ENCODE measurements at regions not wholly inside any gene's neighbourhood (a gene's known extent, or its start where the extent isn't known, plus 50 kb on each side); places are given as distances from the start of the nearest gene placed in this dataset.

- no peak for DNase-seq
Observed at GRCh38 chr7:16212610-16213009, 208.7 kb downstream of the CRPPA start.

GRCh38 chr7:16212032-16212431 is 209.3 kb downstream of the CRPPA start:
- DNase-seq, result no peak

- DNase-seq, result no peak
Observed at GRCh38 chr7:16211402-16211925, 209.9 kb downstream of the CRPPA start.

- no peak for DNase-seq
Observed at GRCh38 chr7:16210171-16210570, 211.2 kb downstream of the CRPPA start.

DNA sequence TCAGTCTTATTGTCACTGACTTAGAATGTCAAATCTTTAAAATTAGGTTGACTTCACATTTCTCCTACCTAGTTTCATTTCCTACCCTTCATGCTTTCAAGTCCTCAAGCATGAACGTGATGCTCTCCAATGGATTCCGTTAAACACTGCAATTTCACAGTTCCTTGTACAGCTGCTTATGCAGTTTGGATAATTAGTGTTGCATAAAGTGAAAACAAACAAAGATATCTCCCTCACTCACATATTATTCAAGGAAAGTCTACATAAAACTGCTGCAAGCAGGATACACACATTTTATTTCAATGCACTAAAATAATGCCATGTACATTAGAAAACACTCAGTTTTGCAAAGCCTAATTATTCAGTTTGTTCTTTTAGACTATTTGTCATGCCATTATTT is 214.0 kb downstream of the CRPPA start:
- DNase-seq, result no peak

- DNase-seq, result no peak
Observed at GRCh38 chr7:16205466-16205865, 215.9 kb downstream of the CRPPA start.

GRCh38 chr7:16204953-16205352 is 216.4 kb downstream of the CRPPA start:
- no peak for DNase-seq

DNA sequence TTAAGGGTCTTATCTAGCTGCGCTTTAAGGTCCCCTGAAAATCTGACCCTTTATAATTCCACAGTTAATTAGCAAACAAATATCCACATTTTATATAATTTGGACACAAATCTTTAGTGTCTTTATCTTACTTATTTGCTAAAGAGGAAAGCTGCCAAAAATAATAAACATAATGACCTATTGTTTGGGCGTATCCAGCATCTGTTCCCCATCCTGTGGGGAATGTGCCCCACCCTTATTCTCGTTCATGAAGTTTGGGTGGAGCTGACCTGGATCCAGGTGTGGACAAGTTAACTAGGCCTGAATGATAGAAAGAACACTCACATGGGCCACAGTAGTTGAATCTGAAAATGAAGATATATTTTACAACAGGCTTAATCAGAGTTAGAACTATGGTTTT is 218.3 kb downstream of the CRPPA start:
- DNase-seq, result no peak

DNA sequence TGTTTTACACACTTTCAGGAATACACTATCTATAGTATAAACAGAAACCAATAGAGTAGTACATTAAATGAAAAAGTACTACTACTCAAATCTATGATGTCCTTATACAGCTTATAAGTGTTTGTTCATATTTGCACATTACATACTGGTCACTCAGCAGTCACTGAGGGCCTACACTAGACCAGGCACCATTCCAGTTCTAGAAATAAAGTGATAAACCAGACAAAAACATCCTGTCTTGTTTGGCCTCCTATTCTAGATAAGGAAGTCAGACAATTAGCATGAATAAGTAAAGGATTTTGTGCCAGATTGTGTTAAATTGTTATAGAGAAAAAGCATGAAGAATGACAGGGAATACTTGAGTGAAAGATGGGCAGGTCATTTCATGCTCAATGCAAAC is 219.0 kb downstream of the CRPPA start:
- DNase-seq, result no peak

DNA sequence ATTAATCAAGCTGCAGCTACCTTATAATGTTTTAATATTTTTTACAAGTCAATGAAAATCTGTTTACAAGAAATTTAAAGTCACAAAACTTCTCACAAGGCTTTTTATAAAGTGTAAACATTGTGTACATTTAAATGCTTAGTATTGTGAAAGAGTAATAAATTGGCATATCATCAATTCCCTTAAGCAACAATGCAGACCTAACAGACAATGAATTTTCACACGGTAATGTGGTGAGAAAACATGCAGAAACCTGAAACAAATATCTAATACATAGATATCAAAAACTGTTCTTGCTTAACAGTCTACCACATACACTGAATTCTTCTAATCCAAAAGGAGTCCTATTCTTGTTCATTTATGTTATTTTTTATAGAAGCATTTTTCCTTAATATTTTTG is 220.7 kb downstream of the CRPPA start:
- DNase-seq, result no peak

DNA sequence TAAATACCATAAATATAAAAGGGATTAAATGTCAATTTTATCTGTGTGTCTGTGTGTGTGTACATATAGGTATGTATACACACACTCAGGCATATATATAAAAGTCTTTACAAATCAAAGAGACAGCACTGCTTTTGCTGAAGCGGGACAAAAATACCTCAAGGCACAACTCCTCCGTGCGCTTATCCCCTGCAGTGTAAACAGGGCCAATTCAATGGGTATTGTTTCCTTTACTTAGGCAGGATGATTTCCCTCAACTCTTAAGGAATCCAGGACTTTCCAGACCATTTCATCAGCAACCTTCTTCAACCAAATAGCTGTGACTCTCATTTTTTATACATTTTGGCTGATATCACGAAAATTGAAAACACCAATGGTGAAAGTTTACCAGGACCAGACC is 227.7 kb downstream of the CRPPA start:
- no peak for DNase-seq

- no peak for DNase-seq
Observed at GRCh38 chr7:16189026-16189715, 232.2 kb downstream of the CRPPA start.

DNA sequence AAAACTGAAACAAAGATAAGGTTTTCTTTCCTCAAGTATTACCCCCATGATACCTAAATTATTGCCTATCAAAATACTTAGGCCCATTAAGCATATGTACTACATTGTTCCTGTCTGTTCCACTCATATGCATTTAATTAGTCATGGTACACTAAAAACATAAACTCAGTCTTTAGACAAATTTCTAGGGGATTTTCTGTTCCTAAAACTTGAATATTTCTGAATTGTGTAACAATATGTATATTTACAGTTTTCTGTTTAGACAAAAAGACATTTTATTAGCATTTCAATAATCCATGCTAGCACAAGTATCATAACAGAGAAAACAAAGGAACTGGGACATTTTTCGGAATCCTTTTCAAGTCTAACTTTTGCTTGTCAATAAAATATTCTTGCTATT is 234.2 kb downstream of the CRPPA start:
- no peak for DNase-seq

- no peak for DNase-seq
Observed at GRCh38 chr7:16178585-16178984, 242.8 kb downstream of the CRPPA start.

DNA sequence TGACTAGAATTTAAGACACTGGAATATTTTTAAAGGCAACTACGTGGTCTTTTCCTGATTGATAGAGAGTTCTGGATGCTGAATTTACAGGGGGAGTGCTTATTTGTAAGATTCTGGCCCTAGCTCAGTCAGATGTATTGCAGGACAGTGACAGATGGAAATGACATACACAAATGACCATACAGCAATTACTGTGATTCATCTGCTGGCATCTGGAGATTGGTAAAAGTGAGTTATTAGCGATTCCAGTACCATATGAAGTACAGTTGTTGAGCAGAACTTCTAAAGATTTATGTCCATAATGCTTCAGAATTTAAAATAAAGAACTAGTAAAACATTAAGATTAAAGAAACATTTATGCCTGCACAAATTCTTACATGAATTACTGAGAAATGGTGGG is 243.2 kb downstream of the CRPPA start:
- no peak for DNase-seq

DNA sequence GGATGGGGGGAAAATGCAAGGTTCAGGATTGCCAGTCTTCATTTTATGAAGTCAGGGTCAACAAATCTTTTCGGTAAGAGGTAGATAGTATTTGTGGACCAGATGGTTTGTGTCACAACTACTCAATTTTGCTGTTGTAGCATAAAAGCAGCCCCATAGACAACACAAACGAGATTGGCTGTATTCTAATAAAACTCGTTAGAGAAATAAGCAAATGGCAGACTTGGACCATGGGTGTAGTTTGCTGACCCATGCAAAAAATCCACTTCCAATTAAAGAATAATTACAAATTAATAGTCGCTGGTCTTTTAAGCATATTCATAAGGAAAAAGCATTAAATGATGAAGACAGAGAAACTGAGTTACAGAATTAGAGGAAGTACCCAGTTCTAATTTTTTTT is 247.1 kb downstream of the CRPPA start:
- DNase-seq, result no peak

- no peak for DNase-seq
Observed at GRCh38 chr7:16172366-16172765, 249.0 kb downstream of the CRPPA start.

- no peak for DNase-seq
Observed at GRCh38 chr7:16171928-16172327, 249.4 kb downstream of the CRPPA start.

DNA sequence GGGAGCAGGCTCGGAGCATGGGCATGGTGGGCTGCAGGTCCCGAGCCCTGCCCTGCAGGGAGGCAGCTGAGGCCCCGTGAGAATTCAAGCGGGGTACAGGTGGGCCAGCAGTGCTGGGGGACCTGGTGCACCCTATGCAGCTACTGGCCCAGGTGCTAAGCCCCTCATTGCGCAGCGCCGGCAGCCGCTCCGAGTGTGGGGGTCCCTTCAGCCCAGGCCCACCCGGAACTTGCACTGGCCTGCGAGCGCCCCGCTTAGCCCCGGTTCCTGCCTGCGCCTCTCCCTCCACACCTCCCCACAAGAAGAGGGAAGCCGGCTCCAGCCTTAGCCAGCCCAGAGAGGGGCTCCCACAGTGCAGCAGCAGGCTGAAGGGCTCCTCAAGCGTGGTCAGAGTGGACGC is 250.7 kb downstream of the CRPPA start:
- DNase-seq, result no peak

- no peak for DNase-seq
Observed at GRCh38 chr7:16169537-16169936, 251.8 kb downstream of the CRPPA start.

DNA sequence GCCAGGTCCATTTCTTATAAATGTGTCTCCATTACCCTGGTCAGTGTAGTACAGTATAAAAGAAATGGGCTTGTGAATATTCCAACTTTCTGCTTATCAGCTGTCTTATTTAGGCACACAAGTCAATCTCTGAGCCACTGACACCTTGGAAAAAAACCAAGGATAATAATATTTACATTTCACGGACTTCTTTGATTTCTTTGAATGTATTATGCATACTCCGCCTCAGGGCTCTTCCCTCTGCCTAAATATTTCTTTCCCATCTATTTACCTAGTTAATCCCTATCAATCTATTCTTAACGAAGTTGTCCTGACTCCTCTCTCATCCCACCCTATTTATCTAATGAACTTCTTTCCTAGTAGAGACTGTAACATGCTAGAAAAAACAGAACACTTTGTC is 253.8 kb downstream of the CRPPA start:
- DNase-seq, result no peak

DNA sequence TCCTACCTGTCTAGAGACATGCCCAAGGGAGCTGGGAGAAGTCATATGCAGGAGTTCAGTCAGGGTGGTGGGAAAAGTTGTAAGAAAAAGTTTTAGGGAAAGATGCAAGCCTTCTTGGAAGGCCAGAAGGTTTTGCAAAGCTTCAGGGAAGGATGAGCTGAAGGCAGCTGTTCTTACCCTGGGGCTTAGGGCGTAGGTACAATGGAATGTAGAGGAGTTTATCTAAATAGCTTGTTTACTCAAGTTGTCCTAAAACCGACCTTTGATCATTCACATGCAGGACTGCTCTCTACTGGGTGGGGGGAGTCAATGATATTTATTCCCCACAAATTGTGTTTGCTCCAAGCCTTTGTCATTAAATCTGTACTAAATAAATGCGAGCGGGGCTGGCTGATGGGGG is 277.0 kb downstream of the CRPPA start:
- no peak for DNase-seq

- DNase-seq, result no peak
Observed at GRCh38 chr7:16137944-16138343, 283.4 kb downstream of the CRPPA start.

- DNase-seq, result no peak
Observed at GRCh38 chr7:16136896-16137295, 284.4 kb downstream of the CRPPA start.

DNA sequence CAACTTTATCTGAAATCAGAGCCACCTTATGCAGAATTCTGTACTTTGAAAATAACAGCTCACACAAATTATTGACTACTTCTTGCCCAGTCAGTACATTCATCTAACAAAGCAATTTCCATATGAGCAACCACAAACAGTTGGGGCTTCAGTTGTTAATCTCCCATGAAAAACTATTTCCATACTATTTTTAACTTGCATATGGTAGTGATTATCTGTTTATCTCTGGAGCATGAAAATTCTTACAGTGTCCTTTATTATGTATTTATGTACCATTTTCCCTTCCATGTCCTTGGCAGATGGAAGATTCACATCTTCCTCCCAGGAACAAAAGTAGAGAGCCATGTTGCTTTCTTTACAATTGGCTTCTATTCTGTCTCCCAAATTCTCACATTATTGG is 285.7 kb downstream of the CRPPA start:
- no peak for DNase-seq

Measured in NCI-H2171 treated with DMSO at 0.1 percent for 48 hours (cell line).